H9 (cell line): ENCODE measurements at regions not wholly inside any gene's neighbourhood (a gene's known extent, or its start where the extent isn't known, plus 50 kb on each side); places are given as distances from the start of the nearest gene placed in this dataset.

Experiments used
- DNase-seq: peaks from one replicate; pipeline ENCODE4 v3.0.0-alpha.2; 2017
- H2AFZ ChIP-seq: one replicate; pipeline ENCODE4 v1.6.1; 2013; ENCODE audit warnings: mild to moderate bottlenecking, low read length, control low read depth, moderate library complexity
- H2AK5ac ChIP-seq: 2 replicates; pipeline ENCODE4 v1.6.1; 2013; ENCODE audit warnings: low read length, control low read depth, mixed read lengths; ENCODE audit not compliant: insufficient read length
- H2BK120ac ChIP-seq: one replicate; pipeline ENCODE4 v1.6.1; 2013; ENCODE audit warnings: low read depth, mild to moderate bottlenecking, low read length, control low read depth, inconsistent platforms; ENCODE audit not compliant: poor library complexity, severe bottlenecking
- H2BK12ac ChIP-seq: 2 replicates; pipeline ENCODE4 v1.6.1; 2013; ENCODE audit warnings: low read length, control low read depth, mixed read lengths, low read depth; ENCODE audit not compliant: insufficient read length
- H2BK15ac ChIP-seq: 2 replicates; pipeline ENCODE4 v1.6.1; 2013; ENCODE audit warnings: low read depth, low read length, control low read depth
- H2BK20ac ChIP-seq: one replicate; pipeline ENCODE4 v1.6.1; 2013; ENCODE audit warnings: low read depth, mild to moderate bottlenecking, low read length, control low read depth, inconsistent platforms; ENCODE audit not compliant: poor library complexity, severe bottlenecking
- H2BK5ac ChIP-seq: 2 replicates; pipeline ENCODE4 v1.6.1; 2013; ENCODE audit warnings: low read length, control low read depth, mixed read lengths; ENCODE audit not compliant: insufficient read length
- H3K14ac ChIP-seq: 2 replicates; pipeline ENCODE4 v1.6.1; 2013; ENCODE audit warnings: low read length, control low read depth; ENCODE audit not compliant: insufficient read depth
- H3K18ac ChIP-seq: 2 replicates; pipeline ENCODE4 v1.6.1; 2013; ENCODE audit warnings: low read depth, mild to moderate bottlenecking, mixed read lengths, low read length, control low read depth; ENCODE audit not compliant: insufficient read length
- H3K23ac ChIP-seq: 2 replicates; pipeline ENCODE4 v1.6.1; 2013; ENCODE audit warnings: low read length, control low read depth, mixed read lengths, low read depth; ENCODE audit not compliant: insufficient read length
- H3K23me2 ChIP-seq: 2 replicates; pipeline ENCODE4 v1.6.1; 2013; ENCODE audit warnings: low read depth, mild to moderate bottlenecking, mixed read lengths, low read length, control low read depth; ENCODE audit not compliant: insufficient read length, poor library complexity, severe bottlenecking
- H3K27ac ChIP-seq: 2 replicates; pipeline ENCODE4 v1.5.1; 2013; ENCODE audit warnings: low read length, control low read depth, mixed read lengths, low read depth; ENCODE audit not compliant: insufficient read length
- H3K27me3 ChIP-seq: 2 replicates; pipeline ENCODE4 v1.6.1; 2013; ENCODE audit warnings: low read length, control low read depth, inconsistent platforms; ENCODE audit not compliant: insufficient read depth
- H3K4ac ChIP-seq: 2 replicates; pipeline ENCODE4 v1.6.1; 2013; ENCODE audit warnings: low read depth, mild to moderate bottlenecking, control low read depth, inconsistent platforms, low read length, moderate library complexity
- H3K4me1 ChIP-seq: 2 replicates; pipeline ENCODE4 v1.6.1; 2013; ENCODE audit warnings: low read length, control low read depth, inconsistent platforms; ENCODE audit not compliant: insufficient read depth
- H3K4me2 ChIP-seq: 2 replicates; pipeline ENCODE4 v1.6.1; 2013; ENCODE audit warnings: low read length, control low read depth, mixed read lengths; ENCODE audit not compliant: insufficient read length, insufficient read depth
- H3K56ac ChIP-seq: 2 replicates; pipeline ENCODE4 v1.6.1; 2013; ENCODE audit warnings: low read depth, mild to moderate bottlenecking, mixed read lengths, low read length, control low read depth; ENCODE audit not compliant: insufficient read length
- H3K79me1 ChIP-seq: 2 replicates; pipeline ENCODE4 v1.6.1; 2013; ENCODE audit warnings: low read depth, mild to moderate bottlenecking, moderate library complexity, low read length, control low read depth, inconsistent platforms; ENCODE audit not compliant: insufficient read depth, poor library complexity, severe bottlenecking
- H3K79me2 ChIP-seq: 2 replicates; pipeline ENCODE4 v1.6.1; 2013; ENCODE audit warnings: low read length, control low read depth, inconsistent platforms; ENCODE audit not compliant: insufficient read depth
- H3K9ac ChIP-seq: 2 replicates; pipeline ENCODE4 v1.6.1; 2013; ENCODE audit warnings: low read length, control low read depth, mixed read lengths; ENCODE audit not compliant: insufficient read length; ENCODE audit errors: extremely low read depth
- H3K9me3 ChIP-seq: one replicate; pipeline ENCODE4 v1.6.1; 2013; ENCODE audit warnings: low read depth, low read length, inconsistent platforms; ENCODE audit not compliant: control insufficient read depth
- H3T11ph ChIP-seq: one replicate; pipeline ENCODE4 v1.6.1; 2013; ENCODE audit warnings: mild to moderate bottlenecking, low read length, control low read depth, inconsistent platforms
- H4K20me1 ChIP-seq: one replicate; pipeline ENCODE4 v1.6.1; 2013; ENCODE audit not compliant: control insufficient read depth, insufficient read length, insufficient read depth
- H4K5ac ChIP-seq: 2 replicates; pipeline ENCODE4 v1.6.1; 2013; ENCODE audit warnings: low read depth, mild to moderate bottlenecking, mixed read lengths, low read length, control low read depth; ENCODE audit not compliant: insufficient read length
- H4K8ac ChIP-seq: replicated peaks from 2 replicates; pipeline ENCODE4 v1.6.1; 2013; ENCODE audit warnings: low read length, control low read depth, mixed read lengths, low read depth; ENCODE audit not compliant: insufficient read length
- H4K91ac ChIP-seq: 2 replicates; pipeline ENCODE4 v1.6.1; 2013; ENCODE audit warnings: low read depth, mild to moderate bottlenecking, moderate library complexity, mixed read lengths, low read length, control low read depth; ENCODE audit not compliant: insufficient read length
- H3K27ac Mint-ChIP-seq, 3 experiments: 2 replicates in 2 of 3; 3 replicates in 1 of 3; pipeline ENCODE4 v1.8.0; 2020 to 2021; ENCODE audit warnings: mixed read lengths in 3 of 3, mild to moderate bottlenecking in 1 of 3, moderate library complexity in 1 of 3
- H3K27me3 Mint-ChIP-seq: 2 replicates; pipeline ENCODE4 v1.8.0; 2021; ENCODE audit warnings: low read depth, mild to moderate bottlenecking, moderate library complexity, mixed read lengths
- H3K36me3 Mint-ChIP-seq, 3 experiments: 2 replicates in 2 of 3; 3 replicates in 1 of 3; pipeline ENCODE4 v1.8.0; 2020 to 2021; ENCODE audit warnings: low read depth in 3 of 3, mixed read lengths in 3 of 3; ENCODE audit not compliant: insufficient read depth in 1 of 3
- H3K4me1 Mint-ChIP-seq, 2 experiments: 2 replicates each; pipeline ENCODE4 v1.8.0; 2020; ENCODE audit warnings: mixed read lengths in 2 of 2
- H3K4me3 Mint-ChIP-seq, 2 experiments: 2 replicates in 1 of 2; 3 replicates in 1 of 2; pipeline ENCODE4 v1.8.0; 2020 to 2021; ENCODE audit warnings: mild to moderate bottlenecking in 2 of 2, mixed read lengths in 2 of 2, moderate library complexity in 1 of 2
- H3K9me3 Mint-ChIP-seq, 2 experiments: 2 replicates in 1 of 2; 3 replicates in 1 of 2; pipeline ENCODE4 v1.8.0; 2020; ENCODE audit warnings: mild to moderate bottlenecking in 2 of 2, mixed read lengths in 2 of 2, moderate library complexity in 1 of 2
- CTCF ChIP-seq: fragments of 200-600 bp; sonication (generic); conservative IDR thresholded peaks from 3 replicates; pipeline ENCODE4 v1.8.0; 2021; ENCODE audit warnings: antibody characterized with exemption, mild to moderate bottlenecking
- WGBS: extraction: QIAGEN DNeasy Blood & Tissue Kit; methylation state at CpG from one replicate; pipeline ENCODE4 v1.1.7; 2013; ENCODE audit warnings: missing lambda C conversion rate, low lambda C conversion rate, mixed read lengths; ENCODE audit not compliant: insufficient read length; ENCODE audit errors: extremely low coverage; 5-methylcytosine and 5-hydroxymethylcytosine counted together

DNA sequence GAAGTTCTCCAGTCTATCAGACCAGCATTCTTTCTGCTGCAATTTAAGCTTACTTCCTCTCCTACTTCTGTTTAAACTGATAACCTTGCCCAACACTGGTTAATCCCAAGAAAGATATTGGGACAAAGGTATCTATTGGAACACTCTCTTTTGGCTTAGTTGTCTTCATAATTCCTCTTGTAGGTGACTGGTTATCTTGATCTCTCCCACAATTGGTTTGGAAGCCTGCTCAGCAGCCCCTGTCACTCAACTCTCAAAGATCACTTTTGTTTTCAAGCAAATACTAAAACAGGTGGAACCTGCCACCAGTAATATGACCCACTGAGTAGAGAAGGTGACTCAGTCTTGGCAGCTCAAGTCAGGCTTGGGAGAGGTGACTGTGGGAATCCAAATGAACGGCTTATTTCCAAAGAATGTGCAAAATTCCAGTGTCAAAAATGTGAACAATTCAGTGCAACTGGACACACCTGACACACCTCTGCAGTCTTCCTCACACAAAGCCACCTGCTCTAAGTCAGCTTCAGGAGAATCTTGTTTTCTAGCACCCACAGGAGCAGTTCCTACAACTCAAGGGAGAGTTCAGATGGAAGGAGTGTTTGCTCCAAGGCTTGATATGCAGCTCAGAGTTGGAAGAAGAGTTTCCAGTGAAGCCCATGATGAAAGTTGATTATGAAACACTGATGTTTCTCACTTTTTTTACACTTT, 83.2 kb upstream of the SLC38A2 start:
- Histone ChIP-seq H3K18ac (no peak overlapping the region), H2BK120ac (no peak overlapping the region), H2BK20ac (no peak overlapping the region), H3K4me1 (peaks cover 12% of the 10 kb centered on the region), H4K8ac (no peak overlapping the region), H3K9me3 (no peaks in the 10 kb centered on the region), H4K5ac (no peak overlapping the region), H3K79me2 (no peaks in the 10 kb centered on the region), H2BK5ac (no peak overlapping the region), H4K91ac (no peak overlapping the region), H2BK15ac (no peak overlapping the region), H3K27ac (no peak overlapping the region), H4K20me1 (no peaks in the 10 kb centered on the region), H3K79me1 (no peaks in the 10 kb centered on the region), H3K14ac (no peak overlapping the region), H3T11ph (no peak overlapping the region), H2AK5ac (no peak overlapping the region), H2AFZ (no peak overlapping the region), H3K4me2 (no peak overlapping the region), H3K23me2 (no peaks in the 10 kb centered on the region), H2BK12ac (no peak overlapping the region), H3K56ac (no peak overlapping the region), H3K9ac (no peak overlapping the region), H3K27me3 (no peaks in the 10 kb centered on the region), H3K4ac (no peak overlapping the region), H3K23ac (no peak overlapping the region)
- DNase-seq: no peak
- Mint-ChIP-seq H3K27me3 (no peaks in the 10 kb centered on the region), H3K27ac (no peak overlapping the region), H3K4me1 (peaks cover 20 to 33% of the 10 kb centered on the region in 2 experiments), H3K9me3 (no peaks in the 10 kb centered on the region), H3K4me3 (no peak overlapping the region), H3K36me3 (no peaks in the 10 kb centered on the region; a peak in 2 of 7 replicates)
- no peak for TF ChIP-seq CTCF
- WGBS: no CpG with 5 or more reads among the region's 1 CpG
